ENCODE measurements at regions not wholly inside any gene's neighbourhood (a gene's known extent, or its start where the extent isn't known, plus 50 kb on each side); places are given as distances from the start of the nearest gene placed in this dataset.

GRCh38 chr2:215794829-215795546 lies 218.4 kb downstream of the MREG start:
- TF ChIP-seq POLR2A (IDR thresholded peaks at IDR 0.05) (no peak), CTCF (IDR thresholded peaks at IDR 0.05) (no peak)
